OCI-LY1 (cell line): ENCODE measurements at regions not wholly inside any gene's neighbourhood (a gene's known extent, or its start where the extent isn't known, plus 50 kb on each side); places are given as distances from the start of the nearest gene placed in this dataset.

Experiments
- CTCF ChIP-seq: fragments of 200-600 bp; sonication (generic), shearing (Covaris generic); IDR thresholded peaks from 2 replicates; pipeline ENCODE4 v1.5.1; 2017; ENCODE audit warnings: mild to moderate bottlenecking, antibody characterized with exemption, low read length, moderate library complexity, mixed read lengths
- EZH2 ChIP-seq: fragments of 200-600 bp; sonication (generic), shearing (Covaris generic); IDR thresholded peaks from 2 replicates; pipeline ENCODE4 v1.8.0; 2017; ENCODE audit warnings: borderline replicate concordance, mixed run types, mild to moderate bottlenecking, antibody characterized with exemption, low read length, moderate library complexity, mixed read lengths

GRCh38 chr3:117633207-117633606 lies 923.6 kb downstream of the TUSC7 start:
- TF ChIP-seq CTCF (no peak), EZH2 (no peak)
